TTC549 (cell line): ENCODE measurements at regions not wholly inside any gene's neighbourhood (a gene's known extent, or its start where the extent isn't known, plus 50 kb on each side); places are given as distances from the start of the nearest gene placed in this dataset.

Experiments
- FAIRE-seq: peaks from 2 replicates; lab custom pipeline; 2012; peaks lifted over from hg19 to GRCh38; lab: Jason Lieb, UNC

DNA sequence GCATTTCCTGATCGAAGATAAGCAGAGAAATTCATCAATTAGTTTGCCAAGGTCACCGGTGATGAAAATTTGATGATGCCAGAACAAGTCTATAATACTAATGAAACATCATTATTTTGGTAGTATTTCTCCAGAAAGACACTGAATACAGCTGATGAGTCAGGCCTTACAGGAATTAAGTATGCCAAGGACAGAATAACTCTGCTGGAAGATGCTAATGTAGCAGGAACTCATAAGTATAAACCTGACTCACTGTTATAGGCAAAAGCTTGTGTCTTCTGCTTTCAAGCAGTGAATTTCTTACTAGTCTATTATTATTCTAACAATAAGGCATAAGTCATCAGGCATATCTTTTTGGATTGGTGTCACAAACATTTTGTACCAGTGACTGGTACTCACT, 1825.1 kb upstream of the IGFBP7 start:
- no peak for FAIRE-seq

DNA sequence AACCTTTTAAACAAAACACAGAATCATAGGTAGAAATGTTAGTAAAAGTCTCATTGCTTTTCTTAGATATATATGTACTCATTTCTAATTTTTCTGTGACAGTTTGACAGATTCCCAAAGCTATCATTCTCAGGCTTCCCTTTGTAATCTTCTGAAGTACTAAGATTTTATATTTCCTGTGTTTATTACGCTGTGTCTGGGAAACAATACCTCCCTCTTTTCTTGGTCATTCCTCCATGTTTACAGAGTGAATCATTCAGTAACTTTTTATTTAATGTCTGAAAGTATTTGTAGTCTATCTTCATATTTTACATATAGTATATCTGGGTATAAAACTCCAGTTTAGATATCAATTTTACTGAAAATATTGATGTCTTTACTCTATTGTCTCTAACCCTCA, 1826.3 kb upstream of the IGFBP7 start:
- FAIRE-seq: no peak

DNA sequence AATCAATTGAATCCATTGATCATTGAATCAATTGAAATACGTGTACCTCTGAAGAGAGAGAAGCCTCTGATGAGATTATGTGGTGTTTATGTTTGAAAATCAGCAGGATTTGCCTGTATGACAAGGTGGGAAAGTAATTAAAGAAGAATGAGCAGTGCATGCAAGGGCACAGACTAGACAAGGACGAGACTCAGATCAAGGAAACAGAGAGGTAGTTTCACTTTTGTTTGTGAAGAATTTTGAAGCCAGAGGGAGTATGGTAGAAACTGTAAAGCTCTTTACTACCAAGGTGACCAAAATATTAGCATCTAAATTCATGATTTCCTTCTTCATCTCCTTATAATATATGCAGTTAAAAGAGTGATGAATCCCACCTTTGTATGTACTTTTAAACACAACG, 1830.0 kb upstream of the IGFBP7 start:
- FAIRE-seq: no peak

DNA sequence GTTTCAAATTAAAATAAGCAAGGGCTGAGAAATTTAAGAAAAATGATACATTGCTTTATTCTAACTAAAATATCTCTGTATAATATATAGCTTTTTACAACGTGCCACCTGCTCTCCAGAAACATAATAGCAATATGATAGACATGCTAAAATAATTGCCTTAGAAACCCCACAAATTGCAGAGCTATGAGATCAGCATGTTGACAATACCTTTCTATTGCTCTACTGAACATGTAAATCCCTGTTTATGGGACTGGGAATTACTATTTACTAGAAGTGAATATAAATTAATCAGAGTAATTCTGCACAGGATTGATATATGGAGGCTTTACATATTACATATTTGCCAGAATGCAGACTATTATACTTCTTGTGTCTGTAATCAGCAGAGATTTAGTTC, 1831.1 kb upstream of the IGFBP7 start:
- FAIRE-seq: no peak

DNA sequence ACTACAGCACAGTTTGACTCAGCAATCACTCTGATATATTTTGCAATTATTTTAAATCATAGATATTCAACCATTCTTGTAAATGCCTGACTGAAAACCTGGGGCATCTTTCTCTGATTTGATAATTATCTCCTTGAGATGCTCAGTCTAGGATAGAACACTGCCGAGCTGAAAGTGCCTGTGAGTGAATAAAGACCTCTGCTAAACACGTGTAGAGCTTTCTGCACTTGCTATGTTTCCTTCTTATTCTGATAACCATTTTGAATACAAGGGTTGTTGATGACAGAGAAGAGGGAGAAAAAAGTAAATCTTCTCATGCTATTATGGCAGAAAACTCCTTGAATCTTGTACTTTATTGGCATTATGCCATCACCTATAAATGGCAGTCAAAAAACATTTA, 1843.4 kb upstream of the IGFBP7 start:
- FAIRE-seq: no peak

DNA sequence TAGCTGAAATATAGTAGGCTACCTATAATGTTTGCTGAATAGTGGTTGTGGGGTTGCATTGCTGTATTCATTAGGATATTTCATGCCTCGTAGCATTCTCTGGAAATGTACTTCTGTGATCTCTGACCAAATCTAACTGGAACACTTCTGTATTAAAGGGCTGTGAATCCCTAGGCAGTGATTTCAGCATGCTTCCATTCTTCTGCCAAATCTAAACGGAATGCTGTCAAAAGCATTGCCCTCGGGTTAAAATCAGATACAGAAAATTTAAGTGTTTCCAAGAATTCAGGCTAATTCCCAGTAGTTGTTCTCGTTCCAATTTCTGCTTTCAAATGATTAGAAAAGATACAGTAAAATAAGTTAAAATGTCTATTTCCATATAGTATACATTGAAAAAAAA, 1847.5 kb upstream of the IGFBP7 start:
- no peak for FAIRE-seq

DNA sequence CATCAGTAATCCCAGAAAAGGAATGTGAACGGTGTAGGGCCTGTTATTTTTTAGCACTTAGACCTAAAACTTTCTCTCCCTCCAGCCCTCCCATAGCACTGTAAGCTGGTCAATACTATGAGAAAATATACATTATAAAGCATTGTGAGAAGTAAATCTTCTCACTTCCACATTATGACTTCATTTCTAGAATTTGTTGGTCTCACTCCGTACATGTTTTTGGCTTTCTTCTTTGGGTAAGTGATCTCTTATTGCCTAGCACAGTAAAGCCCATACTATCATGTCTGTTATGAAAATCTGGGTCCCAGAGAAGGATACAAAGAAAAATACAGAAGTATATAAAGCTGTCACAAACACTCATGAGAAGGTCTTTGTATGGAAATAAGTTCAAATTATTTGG, 1851.1 kb upstream of the IGFBP7 start:
- FAIRE-seq: no peak

DNA sequence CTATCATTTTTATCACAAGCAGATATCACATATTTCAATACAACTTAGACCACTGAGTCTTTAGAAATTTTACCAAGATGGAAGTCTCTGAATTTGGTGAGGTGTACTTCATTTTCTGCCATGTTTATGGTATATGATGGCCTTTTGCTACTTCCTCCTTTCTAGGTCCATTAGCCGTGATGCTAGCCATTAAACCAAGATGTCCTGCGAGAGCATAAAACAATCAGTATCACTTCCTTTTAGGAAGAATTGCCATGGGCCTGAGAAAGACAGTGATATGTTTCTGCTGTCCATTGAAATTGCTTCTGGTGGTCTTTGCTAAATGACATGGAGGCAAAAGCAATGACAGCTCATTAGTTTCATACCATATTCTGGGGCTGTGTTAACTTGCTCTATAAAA, 1851.7 kb upstream of the IGFBP7 start:
- FAIRE-seq: no peak

DNA sequence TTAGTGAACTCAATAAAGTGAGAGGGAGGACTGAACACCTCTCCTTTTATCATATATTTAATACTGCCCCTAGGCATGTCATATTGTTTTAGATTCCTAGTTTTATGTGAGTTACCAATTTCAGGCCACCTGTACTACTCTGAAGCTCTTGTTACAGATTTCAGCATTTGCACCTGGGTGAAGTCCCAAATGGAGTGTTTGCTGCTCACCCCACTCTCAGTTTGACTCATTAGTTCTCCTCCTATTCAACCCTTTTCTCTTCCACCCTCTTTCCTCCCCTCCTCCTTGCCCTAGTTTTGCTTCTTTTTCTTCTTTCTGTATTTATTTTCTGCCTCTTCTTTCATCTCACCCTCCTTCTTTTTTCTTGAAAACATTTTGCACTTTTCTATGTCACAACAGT, 1852.2 kb upstream of the IGFBP7 start:
- FAIRE-seq: no peak

DNA sequence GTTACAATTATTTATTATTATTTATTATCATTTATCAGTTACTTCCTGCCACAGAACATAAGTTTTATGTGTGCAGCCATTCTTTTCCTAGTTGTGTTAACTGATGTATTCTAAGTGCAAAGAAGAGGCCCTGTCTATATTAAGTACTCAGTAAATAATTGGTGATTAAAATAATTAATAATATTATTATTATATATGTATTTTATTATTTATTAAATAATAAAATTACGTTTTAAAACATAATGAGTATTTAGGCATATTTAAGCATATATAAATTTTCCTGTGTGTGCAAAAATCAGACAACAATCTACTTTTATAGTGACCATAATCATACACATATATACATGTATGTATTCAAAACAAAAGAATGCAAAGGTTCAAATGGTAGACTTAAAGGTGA, 1871.6 kb upstream of the IGFBP7 start:
- FAIRE-seq: no peak

DNA sequence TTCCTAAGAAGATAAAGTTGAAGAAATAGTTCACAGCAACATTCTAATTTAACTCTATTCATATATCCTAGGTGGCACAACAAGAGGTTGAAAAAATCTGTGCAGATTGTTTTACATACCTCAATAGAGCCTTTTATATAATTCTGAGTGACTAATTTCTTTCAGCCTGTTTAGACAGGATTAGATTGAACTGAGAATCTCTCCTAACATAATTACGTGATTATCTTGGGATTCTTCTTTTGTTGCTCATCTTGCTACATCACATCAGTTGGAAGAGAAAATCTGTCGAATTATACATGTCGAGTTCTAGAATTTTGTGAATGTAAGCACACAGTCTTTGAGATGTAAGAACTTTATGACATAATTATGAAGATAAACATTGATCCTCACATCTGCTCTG, 1873.7 kb upstream of the IGFBP7 start:
- FAIRE-seq: no peak

DNA sequence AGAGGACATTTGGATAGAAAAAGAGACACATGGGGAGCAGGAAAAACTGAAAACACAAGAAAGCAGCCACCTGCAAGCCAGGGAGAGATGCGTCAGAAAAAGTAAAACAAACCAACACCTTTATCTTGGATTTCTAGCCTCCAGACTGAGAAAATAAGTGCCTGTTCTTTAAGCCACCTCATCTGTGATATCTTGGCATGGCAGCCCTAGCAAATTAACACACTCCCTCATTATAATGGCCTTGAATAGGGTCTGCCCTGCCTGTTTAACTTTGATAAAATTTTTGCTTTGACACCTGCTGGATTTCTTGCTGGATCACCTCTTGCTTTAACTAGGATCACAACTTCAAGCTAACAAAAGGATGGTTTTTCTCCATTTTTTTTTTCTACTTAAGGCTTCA, 1892.0 kb upstream of the IGFBP7 start:
- no peak for FAIRE-seq

DNA sequence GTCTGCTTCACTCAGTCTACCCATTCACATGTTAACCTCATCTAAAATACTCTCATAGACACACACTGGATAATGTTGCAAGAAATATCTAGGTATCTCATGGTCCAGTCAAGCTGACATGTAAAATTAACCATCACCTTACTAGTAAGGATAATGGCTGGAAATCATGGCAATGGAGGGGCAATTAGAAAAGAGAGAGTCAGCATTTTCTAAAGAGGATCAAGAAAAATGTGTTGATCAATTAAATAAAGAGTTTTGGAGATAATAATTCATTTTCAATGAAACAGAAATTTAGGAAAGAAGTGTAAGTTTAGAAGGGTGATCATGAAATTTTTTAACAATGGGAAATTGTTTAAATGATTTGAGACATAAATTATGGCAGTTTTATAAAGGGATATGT, 1914.1 kb upstream of the IGFBP7 start:
- FAIRE-seq: no peak

DNA sequence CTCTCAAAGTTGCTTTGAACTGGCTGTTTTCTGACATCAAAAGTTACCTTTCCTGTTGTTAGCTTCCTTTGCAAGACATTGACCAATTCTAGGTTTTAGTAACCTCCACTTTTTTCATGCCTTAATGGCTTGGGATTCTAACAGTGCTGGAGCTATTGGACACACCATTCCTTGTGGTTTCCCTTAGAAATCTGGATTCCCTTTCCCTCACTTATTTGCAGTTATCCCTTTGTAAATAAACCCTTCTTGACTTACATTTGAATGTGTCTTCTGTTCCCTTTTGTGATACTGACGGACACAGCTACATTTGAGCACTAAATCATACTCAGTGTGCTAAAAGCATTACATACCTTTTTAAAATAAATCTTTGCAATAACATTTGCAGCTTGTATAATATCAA, 1927.6 kb upstream of the IGFBP7 start:
- no peak for FAIRE-seq

DNA sequence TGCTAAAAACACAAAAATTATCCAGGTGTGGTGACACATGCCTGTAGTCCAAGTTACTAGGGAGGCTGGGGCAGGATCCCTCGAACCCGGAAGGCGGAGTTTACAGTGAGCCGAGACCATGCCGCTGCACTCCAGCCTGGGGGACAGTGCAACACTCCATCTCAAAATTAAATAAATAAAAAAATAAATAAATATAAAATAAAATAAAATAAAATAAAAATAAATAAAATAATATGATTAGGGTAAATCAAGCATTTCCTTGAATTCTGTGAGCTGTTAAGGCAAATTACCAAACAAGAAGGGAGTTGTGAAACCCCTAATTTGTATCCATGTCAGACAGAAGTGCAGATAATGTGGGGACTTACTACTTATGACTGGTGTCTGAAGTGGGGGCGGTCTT, 1928.9 kb upstream of the IGFBP7 start:
- FAIRE-seq: no peak

DNA sequence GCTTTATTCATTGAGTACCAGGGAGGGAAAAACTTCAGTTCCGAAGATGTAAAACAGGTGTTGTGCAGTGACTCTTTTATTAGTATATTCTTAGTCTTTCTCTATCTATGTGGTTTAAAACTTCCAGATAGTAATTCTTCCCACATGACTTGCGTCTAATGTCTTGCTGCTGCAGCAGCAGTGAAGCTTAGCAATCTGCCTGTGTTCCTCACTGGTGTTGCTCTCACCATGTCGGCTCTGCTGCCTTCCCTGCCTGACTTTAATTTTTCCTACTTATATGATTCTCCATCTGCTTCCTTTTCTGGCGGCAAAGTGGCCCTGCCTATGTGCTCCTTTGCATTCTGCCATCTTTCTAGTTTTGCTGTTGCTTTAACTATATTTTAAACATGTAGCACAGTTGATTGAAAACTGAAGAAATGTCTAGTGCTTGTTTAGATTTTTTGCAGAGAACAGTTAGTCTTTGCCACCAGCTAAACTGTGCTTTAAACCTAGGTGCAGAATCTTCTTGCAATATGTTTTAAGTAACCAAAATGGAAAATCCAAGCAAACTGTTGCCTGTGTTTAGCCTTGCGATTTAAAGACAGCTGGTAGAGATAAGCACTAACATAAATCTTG, 1934.2 kb upstream of the IGFBP7 start:
- no peak for FAIRE-seq

DNA sequence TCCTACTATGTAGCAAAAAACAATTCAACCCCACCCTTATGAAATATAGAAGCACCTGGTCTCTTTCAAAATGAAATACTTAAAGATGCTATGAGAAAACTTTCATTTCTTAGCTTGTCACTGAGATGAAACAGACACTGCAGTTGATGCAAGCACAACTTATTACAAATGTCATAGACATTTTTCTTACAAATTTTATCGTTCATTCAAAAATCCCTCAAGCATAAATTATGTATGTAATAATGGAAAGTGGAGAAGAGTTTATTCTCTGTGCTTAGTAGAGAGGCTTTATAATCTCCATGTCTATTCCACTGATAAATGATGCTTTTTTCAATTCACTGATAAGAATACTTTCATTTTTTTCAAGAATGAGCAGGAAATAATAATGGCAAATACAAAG, 1943.9 kb upstream of the IGFBP7 start:
- FAIRE-seq: no peak

DNA sequence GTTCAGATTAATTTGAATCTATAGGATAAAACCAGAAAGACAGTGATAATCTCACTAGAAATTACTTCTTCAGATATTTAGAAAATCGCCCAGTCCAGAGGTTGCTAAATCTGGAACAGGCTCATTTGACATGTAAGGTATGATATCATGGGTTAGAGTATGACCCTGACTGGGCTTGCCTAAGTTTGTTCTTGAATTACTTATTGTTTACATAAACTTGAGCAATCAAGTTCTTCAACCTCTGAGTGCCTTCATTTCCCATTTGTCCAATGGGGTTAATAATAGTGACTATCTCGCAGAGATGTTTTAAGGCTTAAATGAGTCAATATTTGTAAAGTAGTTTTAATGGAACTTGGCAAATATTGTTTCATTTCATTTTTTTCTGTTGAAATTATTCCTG, 1947.6 kb upstream of the IGFBP7 start:
- no peak for FAIRE-seq

DNA sequence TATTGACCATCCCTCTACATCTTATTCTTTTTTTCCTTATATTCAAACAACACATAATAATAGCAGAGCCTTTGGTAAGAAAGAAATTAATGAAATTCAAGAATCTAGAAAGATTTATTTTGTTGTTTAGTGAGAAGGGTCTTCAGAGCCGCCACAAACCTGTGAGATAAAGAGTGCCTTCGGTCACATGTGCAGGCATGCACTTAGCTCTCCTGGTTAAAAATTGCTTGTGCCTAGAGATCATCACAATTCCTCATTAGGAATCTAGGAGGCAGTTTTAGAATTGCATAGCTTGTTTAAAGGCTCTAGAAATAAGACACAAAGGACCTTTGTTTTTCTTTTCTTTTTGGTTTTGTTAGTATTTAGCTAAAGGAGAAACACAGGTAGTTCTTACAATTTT, 1948.4 kb upstream of the IGFBP7 start:
- no peak for FAIRE-seq

DNA sequence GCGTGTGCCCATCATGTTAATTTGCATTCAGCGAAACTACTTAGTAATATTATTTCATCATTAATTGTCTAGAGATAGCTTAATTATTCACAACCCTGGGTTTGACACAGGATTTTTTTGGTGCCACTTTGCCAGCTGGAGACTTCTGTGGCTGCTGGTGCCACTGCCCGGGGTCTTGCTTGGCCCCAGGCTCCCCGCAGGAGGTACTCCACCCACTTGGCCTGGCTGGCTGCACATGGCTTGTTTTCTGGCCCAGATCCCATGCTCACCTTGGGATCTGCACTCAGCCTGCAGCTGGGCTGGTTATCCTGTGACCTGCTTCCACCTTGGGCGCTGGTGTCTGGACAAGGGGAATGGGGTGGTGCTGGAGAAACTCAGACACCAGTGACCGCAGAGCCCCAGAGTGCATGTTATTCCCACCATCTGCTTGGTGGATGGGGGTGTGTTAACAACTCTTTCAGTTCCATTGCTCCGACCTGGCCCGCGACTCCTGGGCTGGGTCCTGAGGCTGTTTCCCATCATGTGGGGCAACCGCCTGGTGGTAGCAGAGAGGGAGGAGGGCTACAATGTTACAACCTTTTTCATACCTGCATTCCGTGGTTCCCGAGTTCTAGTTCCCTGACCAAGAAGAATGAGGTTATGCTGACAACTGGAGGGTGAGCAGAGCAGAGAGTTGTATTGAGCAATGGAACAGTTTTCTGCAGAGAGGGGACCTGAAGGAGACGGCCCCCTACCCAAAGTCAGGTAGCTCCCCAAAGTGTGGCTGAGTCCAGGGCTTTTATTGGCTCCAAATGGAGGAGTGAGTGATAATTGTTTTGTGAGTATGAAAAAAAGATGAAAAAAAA, 1950.0 kb upstream of the IGFBP7 start:
- no peak for FAIRE-seq

DNA sequence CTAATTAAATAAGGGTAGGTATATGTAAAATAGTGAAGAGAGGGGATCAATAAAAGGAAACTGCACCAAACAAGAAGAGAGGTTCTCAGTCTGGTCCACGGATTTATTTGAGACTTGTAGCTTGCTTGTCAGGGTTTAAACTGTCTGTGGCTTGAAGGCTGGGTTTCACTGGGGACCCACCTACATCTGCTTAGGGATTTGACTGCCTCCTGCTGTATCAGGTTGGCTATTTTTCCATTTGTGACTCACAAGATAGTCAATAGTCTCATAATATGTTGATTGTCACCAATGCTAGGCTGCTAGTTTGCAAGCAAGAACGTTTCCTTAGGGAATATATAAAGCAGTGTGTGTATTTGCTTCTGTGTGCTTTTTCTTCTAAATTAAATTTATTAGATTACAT, 1950.7 kb upstream of the IGFBP7 start:
- no peak for FAIRE-seq

DNA sequence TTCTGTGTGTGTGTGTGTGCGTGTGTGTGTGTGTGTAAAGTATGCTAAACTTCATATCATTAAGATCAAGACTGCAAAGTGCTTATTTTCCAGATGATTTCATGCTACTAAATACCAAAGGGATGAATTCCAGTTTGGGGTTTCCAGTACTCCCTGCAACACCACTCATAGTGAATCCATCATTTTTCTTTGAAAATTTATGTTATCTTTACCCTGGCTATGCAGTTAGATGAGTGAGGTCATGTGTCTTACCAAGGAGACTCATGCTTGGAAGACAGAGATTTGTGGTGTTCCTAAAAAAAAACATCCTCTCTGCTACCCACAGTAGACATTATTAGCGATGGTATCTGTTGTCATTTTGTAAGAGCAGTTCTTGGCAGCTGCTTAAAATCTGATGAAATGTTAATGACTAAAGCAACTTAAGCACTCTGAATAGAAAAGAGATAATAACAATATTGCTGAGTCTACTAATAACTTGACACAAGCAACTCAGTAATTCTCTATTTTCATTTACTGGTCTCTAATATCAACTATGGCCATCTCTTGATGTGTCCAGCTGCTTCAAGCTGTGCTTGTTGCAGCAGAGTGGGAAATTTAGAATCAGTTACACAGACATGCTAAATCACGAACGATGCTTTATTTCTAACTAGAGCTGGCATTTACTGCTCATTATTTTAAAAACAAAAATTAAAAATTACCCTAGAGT, 1953.0 kb upstream of the IGFBP7 start:
- FAIRE-seq: no peak

DNA sequence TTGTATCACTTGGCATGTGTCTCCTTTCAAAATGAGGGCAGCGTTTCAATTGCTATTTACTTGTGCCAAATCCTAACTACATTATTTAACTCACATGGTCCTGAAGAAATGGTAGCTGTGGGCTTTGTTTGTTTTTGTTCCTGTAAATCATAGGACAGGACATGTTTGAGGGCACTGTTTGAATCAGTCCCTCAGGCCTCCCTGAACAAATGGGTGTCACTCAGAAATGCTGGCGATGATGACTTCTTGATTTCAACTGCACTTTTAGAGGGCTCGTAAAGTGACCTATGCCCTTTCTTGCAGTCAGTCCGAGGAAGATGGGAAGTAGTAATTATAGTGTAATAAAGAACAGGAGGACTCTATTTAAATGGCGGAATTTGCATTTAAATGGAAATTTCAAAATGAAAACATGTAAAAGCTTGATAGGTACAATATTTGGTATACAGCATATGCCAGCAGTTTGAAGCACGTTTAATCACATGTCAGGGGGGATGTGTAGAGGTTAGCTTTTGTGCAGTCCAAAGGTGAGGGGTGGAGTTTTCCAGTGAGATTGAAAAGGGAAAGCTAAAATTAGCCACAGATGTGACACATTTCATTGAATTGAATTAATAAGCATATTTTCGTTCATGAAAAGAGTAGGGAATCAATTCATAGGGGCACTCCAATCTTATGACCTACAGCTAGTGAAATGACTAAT, 1958.7 kb upstream of the IGFBP7 start:
- no peak for FAIRE-seq
